Lower leg skin (tissue), 3 donors: ENCODE measurements at regions not wholly inside any gene's neighbourhood (a gene's known extent, or its start where the extent isn't known, plus 50 kb on each side); places are given as distances from the start of the nearest gene placed in this dataset.

ENCODE experiments used
- CTCF ChIP-seq, 3 donors: fragments of 450-650 bp; IDR thresholded peaks; one replicate each; pipeline ENCODE4 v1.5.1; 2016; ENCODE audit warnings: antibody characterized with exemption in 3 of 3, mild to moderate bottlenecking in 3 of 3, moderate library complexity in 2 of 3
- POLR2A ChIP-seq, 2 donors: fragments of 450-650 bp; IDR thresholded peaks; one replicate each; pipeline ENCODE4 v1.6.1; 2016 to 2017; ENCODE audit warnings: antibody characterized with exemption in 2 of 2, mild to moderate bottlenecking in 1 of 2, moderate library complexity in 1 of 2

- TF ChIP-seq CTCF (IDR thresholded peaks at IDR 0.05) (no peak), POLR2A (IDR thresholded peaks at IDR 0.05) (no peak)
Observed at GRCh38 chr10:107687701-107688100, 523.2 kb upstream of the SORCS1 start.
